HG03103 (cell line): ENCODE measurements at regions not wholly inside any gene's neighbourhood (a gene's known extent, or its start where the extent isn't known, plus 50 kb on each side); places are given as distances from the start of the nearest gene placed in this dataset.

ENCODE experiments used
- ATAC-seq: cut with Tn5 transposase; IDR thresholded peaks from one replicate; pipeline ENCODE4 v1.9.1; 2021; ENCODE audit warnings: low read depth; ENCODE audit not compliant: unreplicated experiment

- ATAC-seq: no peak
Observed at GRCh38 chr6:106035655-106036054, 50.5 kb upstream of the PRDM1 start.

- ATAC-seq: no peak
Observed at GRCh38 chr6:106033806-106034205, 52.3 kb upstream of the PRDM1 start.

DNA sequence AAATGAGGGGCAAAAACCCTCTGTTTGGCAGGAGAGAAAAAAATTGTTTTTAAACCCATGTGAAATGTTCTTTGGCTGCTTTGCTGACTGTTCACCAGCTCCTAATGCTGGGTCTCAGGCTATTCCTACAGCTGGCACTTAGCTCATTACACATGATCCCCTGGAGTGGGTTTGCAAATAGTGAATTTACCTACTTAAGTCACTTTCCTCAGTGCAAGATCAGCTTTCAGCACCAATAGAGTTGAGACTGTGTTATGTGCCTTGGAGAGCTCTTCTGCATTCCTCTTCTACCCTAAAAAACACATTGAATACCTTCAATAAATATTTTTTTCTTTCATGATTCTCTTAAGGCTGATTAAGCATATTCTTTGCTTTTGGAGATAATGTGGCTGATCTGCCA, 58.4 kb upstream of the PRDM1 start:
- ATAC-seq: no peak

DNA sequence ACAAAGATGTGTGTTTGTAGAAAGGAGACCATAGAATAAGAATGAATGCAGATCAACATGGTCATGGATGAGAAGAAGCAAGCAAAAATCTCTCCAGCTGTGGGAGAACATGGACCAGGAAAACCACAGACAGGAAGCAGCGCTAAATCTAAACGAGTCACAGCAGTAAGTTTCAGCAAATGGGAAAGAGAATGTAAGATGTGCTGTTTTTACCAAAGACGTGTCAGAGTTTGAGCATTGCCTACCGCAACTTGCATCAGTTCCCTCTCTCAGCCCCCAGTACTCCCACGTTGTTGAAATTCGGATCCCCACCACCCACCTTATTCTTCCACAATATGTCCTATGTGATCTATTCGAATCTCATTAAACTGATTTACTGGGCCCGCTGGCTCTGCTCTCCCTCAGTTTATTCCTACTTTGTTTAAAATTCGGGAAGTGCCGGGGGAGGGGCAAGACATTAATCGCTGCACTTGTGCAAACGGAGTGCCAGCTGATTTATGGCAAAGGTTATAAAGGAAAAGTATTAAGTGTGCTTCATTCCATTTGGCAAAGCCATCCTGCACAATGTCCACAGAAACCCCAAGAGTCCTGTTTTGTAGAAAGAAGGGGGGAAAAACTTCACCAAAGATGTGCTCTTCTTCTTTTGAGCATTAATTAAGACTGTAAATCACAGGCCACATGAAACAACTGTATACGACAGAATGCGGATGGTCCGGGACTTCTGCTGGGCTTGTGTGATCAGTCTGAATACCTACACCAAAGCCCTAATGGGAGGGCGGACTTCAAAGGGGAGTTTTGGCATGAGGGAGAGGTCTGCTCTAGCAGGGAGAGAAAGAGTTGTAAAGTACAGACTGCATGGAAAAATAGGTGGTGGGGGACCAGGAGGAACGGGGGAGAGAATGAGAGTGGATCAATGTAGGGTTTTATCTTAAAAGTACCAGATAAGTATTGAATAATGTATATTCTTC, 59.1 kb upstream of the PRDM1 start:
- no peak for ATAC-seq

- no peak for ATAC-seq
Observed at GRCh38 chr6:106025655-106026054, 60.5 kb upstream of the PRDM1 start.

GRCh38 chr6:106022801-106023200, 63.3 kb upstream of the PRDM1 start:
- no peak for ATAC-seq

DNA sequence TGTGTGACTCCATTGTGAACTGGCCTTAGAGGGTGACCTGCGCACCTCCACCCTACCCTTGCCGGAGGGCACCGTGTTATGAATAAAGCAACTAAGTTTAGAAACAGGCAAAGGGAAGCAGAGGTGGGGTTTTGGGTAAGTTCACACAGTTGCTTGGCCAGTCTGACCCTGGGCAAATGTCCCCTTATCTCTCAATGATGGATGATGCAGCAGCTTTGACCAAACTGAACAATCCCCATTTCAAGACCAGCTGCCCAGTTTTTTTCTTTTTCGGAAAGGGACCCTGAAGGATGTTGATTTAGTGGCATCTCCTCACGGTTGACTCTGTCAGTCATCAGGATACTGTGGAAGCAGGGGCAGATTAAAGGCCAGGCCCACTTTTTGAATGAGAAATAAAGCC, 68.7 kb upstream of the PRDM1 start:
- no peak for ATAC-seq

DNA sequence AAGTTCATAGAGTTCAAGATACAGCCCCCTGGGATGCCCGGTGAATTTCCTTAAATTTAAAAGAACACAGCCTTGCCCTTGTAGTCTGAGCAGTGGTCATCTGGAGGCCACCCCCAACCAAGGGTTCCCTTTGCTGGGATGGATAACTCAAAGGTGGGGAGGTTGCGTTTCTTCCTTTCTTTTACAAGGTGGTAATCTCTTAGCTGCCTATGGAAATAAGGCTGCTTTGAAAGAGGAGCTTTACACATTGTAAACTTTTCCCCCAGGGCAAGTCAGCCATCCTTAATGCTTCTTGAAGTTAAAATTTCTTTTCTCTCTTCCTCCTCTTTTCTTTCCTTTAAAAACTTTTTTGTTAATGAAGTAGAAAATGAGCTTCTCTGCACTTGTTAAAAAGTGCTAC, 71.2 kb upstream of the PRDM1 start:
- no peak for ATAC-seq

GRCh38 chr6:106011476-106011875, 74.7 kb upstream of the PRDM1 start:
- no peak for ATAC-seq

DNA sequence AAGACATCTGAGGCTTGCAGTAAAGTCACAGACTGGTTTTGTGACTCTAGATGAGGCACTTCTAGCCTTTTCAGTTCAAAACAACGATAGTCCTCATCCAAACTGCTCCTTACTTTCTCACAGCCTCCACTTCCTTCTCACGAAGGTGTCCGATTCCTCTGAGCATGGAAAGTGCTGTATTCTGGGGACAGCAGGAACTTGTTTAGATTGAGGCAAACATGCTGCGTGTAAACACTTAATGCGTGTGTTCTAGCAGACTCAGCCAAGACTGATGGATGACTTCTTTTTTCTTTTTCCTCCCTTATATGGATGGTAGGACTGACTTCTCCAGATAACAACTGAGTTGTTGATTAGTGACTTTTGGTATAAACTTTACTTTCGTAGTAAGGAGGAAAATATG, 80.2 kb upstream of the PRDM1 start:
- ATAC-seq: no peak

GRCh38 chr6:106005013-106005412, 81.1 kb upstream of the PRDM1 start:
- no peak for ATAC-seq

DNA sequence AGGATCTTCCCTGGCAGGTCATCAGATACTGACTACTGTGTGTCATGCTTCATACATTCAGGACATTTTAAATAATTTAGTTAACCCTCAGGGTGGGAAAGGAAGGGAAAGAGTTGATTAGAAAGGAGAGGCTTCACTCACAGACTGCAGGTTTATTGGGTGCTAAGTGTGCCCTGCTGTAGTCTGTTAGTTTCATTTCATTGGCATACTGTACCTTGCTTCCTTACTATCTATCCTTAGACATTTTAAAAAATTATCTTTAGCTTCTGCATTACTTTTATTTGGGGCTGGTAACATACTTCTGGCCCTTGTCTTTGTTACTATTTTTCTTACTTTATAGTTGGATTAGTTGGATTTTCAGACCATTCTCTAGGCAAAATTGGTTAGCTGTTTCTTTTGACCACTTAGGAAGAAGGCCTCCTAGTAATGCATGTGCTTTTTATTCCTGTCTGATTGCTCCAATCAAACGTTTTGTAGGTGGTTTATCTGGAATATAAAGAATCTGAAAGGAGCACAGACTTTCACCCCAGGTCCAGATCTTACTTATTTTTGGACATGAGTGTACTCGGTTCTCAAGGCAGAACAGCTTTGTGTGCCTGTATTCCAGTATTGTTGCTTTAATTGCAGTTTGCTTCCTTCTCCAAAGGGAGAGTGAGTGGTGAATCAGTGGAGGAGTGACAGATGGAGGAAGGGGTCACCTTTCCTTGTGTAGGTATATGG, 82.7 kb upstream of the PRDM1 start:
- no peak for ATAC-seq

DNA sequence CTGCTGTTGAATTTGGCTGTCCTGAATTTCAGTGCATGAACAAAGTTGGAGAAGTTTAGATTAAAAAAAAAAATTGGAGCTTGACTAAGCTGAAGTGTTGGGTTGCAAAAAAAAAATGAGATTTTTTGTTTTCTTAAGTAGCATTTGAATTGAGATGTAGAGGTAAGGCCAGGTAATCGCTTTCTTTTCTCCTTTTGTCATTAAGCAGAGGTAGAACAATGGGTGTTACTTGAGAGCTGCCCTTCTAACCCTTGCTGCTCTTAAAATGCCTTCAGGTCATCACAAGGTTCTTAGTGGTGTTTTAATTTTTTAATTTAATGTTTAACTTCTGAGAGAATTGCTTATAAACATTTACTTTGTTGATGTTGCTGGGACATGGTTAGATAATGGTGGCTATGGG, 84.1 kb upstream of the PRDM1 start:
- ATAC-seq: no peak

DNA sequence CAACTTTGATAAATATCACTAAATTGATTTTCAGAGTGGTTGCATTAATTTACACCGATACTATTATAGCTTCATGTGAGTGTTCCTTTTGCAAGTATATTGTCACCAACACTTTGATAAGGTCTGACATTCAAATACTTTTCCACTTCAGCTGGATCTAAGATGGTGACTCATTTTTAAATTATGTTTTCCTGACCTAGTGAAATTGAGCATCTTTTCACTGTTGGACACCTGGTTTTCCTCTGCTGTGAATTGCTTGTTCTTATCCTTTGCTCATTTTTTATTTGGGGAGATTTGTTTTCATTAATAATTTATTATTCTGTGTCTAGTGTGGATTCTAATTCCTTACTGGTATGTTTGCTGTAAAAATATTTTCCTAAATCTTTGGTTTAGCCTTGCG, 85.2 kb upstream of the PRDM1 start:
- no peak for ATAC-seq

- ATAC-seq: no peak
Observed at GRCh38 chr6:105997482-105997881, 88.7 kb upstream of the PRDM1 start.

DNA sequence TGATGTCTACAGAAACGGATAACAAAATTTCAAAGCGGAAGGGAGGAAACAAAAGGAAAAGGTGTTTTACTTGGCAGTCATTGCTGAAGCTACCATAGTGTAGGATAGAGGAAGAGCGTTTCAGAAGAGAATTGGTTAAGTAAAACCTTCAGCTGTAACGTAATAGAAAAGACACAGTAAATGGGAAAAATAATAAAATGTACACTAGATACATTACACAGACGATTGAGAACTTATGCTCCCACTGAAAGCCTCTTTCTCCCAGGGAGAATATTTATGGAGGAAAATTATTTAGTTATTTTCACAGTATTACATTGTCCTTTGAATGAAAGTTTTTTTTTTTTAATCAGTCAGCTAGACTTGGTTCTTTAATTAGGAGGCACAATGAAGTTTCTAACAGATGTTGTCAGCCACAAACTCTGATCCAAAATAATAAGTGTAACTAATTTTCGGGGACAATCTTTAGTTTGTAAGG, 90.7 kb upstream of the PRDM1 start:
- no peak for ATAC-seq

GRCh38 chr6:105994591-105995390, 91.3 kb upstream of the PRDM1 start:
- ATAC-seq: no peak

DNA sequence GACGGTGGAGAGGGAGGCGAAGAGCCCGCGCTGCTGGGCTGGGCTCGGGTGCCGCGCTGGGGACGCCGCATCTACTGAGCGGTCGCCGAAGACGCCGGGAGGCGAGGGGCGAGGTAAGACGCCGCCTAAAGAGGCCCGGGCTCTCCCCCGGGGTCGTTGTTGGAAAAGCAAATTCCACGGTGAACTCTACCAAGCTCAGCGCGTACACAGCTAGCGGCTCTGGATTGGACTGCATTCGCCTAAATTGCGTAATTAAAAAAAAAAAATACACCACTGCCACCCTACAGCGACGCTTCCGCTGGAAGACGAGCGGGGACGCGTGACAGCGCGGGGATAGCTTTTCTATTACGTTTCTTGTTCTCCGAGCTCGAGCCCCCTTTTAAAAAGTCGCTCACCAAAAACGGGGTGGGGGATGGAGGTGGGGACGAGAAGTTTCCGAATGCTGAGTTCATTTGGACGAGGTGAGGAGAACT, 92.0 kb upstream of the PRDM1 start:
- ATAC-seq: no peak

DNA sequence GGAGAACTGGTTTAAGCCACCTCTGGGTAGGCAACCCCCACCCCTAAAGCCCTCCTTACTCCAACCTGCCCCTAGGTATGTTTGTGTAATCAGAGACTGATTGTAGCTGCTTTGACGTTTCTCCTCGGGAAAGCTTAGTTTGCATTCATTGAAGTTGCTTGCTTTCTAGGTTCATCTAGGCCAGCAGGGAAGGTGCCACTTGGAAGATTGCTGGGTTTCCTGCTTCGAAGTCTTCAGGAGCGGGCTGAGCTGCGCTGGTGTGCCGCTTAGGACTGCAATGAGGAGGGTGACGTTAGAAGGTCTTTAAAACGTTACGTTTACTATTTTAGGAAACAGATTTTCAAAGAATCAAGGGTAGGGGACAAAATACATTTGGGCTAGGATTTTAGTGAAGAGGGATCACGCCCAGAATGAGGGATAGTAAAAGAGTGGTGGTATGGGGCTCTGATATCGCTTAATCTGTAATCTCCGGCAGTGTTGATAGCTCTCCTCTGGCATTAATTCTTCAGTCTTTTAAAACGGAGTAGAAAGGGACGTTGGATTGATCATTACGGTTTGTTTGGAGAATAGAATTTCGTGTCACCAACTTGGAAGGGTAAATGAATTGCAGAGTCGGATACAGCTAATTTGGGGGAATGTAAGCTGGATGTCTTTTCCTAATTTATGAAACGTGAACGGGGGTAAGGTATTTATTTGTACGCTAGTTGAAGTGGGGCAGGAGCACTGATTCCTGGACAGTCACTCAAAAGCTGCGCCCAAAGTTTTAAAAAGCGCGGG, 92.6 kb upstream of the PRDM1 start:
- ATAC-seq: no peak
